HK-2 (cell line): ENCODE measurements at regions not wholly inside any gene's neighbourhood (a gene's known extent, or its start where the extent isn't known, plus 50 kb on each side); places are given as distances from the start of the nearest gene placed in this dataset.
"Not testable (repeated sequence)": the region's sequence is repeated elsewhere in the genome, so short reads cannot be mapped to it uniquely, and the experiment has no call there.

ENCODE experiments used
- DNase-seq: peaks from one replicate; pipeline ENCODE4 v3.0.0-alpha.2; 2018; ENCODE audit not compliant: unreplicated experiment

- DNase-seq, result no peak
Measured at GRCh38 chr5:111976705-111977435, 219.9 kb upstream of the NREP start.

- no peak for DNase-seq
Measured at GRCh38 chr5:111975133-111975532, 218.1 kb upstream of the NREP start.

DNA sequence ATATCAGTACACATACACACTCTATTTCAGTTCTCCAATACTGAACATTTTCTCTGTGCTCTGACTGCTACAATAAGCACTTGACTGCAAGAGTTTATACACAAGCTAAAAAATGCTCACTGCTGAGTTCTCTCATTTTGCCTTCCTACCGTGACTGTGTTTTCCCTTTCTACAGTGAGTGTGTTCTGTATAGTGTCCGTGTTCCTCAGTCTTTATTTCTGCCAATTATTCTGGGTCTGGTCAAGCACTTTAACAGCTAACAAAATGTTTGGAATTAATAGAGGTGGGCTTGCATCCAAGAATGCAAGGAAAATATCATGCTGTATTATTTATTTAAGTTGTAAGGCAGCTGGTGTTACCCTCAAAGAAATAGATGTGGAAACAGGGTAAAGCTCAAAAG lies 217.0 kb upstream of the NREP start:
- DNase-seq, result no peak

DNA sequence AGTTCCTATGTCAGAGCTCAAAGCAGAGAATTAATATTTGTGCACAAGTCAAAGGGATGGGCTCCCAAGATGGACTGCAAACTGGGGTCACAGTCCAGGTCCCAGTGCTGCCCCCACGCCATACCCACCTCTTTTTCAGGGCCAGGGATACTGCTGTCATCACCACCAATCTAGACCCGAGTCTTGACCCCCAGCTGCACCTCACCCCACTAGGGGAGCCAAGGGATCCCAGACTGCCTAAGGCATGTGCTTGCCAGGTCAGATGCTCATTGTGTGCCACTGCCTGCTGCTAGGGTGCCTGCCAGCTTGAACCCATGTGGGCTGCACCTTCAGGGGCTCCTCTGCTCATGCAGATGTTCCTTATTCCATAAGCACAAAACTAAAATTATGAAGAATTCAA lies 215.6 kb upstream of the NREP start:
- DNase-seq, result no peak

GRCh38 chr5:111972080-111972479 lies 215.1 kb upstream of the NREP start:
- no peak for DNase-seq

- DNase-seq, result no peak
Measured at GRCh38 chr5:111968459-111968858, 211.5 kb upstream of the NREP start.

- no peak for DNase-seq
Measured at GRCh38 chr5:111967463-111967862, 210.5 kb upstream of the NREP start.

DNA sequence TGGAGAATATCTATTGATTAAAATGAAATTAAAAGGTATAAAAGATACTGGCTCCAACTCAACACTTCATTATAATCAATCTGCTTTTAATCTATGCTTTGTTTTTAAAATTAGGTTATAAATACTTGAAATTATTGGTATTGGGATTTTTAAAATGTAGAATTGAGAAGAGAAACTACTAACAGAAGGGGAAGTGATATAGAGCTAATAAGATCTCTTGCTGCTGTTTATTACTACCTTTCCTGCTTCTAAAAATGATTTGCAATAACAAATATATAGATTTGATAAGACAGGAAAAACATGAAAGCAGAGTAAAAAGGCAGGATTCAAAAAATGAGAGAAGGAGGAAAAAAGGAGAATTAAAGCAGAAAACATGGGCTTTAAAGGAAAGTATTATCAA lies 209.3 kb upstream of the NREP start:
- no peak for DNase-seq

DNA sequence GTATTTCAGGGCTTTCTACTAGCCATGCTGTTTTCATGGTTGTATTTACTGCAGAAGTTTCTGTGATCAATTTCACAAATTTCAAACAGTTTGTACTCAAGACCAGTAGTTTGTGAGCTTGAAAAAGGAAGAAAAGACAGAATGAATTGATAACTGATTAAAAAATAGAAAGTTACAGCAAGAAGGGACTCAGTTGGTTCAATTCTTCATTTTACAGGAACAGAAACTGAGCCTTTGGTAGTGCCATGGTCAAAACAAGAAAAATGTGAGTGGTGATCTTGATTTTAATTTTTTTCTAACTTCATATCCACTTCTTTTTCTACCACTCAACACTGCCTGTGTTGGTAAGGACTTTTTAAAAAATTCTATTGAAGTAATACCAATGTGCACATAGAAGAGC lies 206.6 kb upstream of the NREP start:
- no peak for DNase-seq

- DNase-seq, result no peak
Measured at GRCh38 chr5:111962906-111963305, 205.9 kb upstream of the NREP start.

DNA sequence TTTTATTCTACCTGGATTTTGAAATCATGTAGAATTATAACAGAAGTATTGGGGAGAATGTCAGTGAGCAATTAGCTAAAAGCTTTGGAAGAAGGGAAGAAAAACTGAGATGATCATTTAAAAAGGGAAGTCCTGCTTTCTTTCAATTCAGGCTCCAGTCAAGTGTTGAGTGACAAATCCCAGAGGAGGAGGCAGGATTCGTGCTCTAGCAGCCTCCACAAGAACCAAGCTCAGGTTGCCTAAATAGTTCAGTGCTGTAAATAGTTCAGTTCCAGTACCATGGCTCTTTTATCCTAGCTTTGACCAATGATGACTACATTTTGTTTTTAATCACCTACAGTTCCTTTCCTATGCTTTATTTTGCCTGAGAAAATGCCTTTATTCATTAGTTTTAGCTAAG lies 204.9 kb upstream of the NREP start:
- DNase-seq, result no peak

GRCh38 chr5:111960476-111961215 lies 203.7 kb upstream of the NREP start:
- no peak for DNase-seq

DNA sequence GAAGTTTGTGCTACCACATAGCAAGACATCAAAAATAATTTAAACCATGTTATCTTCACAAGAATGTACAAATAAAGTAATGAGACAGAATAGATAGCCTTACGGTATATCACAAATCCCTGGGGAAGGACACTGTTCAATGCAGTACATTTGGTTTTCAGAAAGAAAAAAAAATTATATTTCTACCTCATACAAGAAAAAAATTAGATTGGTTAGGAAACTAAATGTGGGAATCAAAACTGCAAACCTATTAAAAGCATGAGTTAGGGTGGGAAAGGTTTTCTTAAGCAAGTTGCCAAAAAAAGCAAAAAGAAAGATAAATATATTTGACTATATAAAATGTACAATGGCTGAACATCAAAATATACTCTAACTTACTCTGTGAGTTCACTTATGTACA lies 201.9 kb upstream of the NREP start:
- DNase-seq, result no peak

GRCh38 chr5:111956765-111957164 lies 199.8 kb upstream of the NREP start:
- not testable (repeated sequence) for DNase-seq

GRCh38 chr5:111954516-111955395 lies 197.8 kb upstream of the NREP start:
- DNase-seq, result no peak

DNA sequence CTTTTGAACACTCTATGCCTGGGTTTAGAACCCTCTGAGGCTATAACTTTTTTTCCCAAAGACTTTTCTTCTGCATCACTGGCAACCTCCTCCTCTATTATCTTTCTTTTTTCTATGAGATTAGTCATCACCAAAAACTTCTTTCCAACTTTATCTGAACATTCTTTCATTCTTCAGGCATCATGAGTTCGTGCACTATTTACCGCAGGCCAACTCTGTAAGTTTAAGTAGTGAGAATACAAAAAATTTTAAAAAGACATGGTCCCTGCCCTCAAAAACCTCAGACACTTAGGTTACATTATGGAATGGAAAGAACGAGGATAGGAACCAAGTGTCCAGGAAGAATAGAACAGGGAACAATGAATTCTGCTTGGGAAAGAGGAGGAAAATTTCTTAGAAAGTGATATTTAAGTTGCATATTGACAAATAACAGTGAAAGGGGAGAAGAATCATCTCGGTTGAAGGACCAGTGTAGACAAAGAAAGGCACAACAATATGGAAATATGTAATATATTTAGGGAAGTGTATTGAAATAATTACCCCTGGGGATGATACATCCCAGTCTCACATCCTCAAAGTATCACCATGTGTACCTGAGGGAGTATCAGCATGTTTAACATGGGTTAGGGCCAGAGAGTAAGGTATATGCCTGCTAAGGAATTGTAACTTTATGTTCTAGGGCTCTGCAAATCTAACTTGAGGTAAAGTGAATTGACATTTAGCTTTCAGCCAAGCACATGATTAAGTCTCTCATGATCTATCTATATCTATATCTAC lies 196.5 kb upstream of the NREP start:
- no peak for DNase-seq

DNA sequence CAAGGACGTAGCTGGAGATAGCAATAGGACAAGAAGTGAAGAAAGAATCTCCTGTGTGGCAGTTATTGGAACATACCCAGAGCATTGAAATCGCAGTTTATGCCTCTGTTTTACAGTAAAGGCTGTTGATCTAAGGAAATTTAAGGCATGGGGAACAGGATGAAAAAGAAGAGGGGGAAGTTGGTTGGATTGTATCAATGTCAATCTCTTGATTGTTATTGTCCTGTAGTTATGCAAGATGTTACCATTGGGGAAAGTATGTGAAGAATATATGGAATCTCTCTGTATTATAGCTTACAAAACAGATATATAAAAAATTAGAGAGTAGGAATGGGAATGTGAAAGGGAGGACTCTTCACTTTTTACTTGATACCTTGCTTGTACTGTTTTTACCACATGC lies 195.6 kb upstream of the NREP start:
- no peak for DNase-seq

DNA sequence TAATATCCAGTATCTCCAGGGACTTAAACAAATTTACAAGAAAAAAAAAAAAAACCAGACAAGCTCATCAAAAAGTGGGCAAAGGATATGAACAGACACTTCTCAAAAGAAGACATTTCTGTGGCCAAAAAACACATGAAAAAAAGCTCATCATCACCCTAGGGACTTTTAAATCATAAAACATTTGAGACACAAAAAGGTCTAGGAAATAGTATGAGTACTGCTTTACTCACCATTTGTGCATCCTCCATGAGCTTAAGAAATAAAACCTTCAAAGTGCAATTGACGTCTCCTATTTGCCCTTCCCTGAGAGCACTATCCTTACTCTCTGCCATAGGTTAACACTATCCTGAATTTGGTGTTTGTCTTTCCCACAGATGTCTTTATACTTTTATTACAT lies 193.7 kb upstream of the NREP start:
- DNase-seq, result no peak

- DNase-seq, result no peak
Measured at GRCh38 chr5:111948092-111948841, 191.3 kb upstream of the NREP start.

DNA sequence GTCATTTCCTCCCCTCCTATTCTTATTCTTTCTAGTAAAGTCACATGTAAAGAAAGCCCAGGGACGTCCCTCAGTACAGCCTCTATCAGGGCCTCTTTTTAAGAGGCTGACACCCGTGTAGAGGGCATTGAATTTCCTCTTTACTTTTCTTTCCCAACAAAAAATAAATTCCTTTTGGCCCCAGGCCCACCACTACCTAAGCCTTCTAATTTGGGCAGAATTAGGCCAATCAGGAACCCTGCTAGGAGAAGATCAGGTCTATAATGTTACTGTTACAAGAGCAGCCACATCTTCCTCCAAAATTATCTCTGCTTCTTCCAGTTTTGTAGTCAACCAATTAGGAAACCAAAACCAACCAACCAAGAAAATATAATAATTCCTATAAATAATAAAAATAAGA lies 189.6 kb upstream of the NREP start:
- no peak for DNase-seq

DNA sequence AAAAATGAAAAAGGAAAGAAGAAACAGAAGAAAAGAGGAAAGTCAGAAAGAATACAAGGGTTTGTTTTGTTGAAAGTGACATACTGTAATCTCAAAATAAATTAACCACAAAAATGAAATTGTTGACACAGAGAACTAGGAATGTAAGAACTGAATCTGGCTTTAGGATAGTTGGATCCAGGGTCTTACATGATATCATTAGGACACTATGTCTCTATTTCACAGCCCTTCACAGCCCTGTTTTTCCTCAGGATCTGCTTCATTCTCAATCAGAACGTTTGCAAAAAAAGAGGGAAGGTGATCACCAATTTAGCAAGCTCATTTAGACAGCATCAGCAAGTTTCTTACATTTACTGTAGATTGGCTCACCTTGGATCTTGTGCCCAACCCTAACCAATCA lies 188.5 kb upstream of the NREP start:
- no peak for DNase-seq
